ENCODE measurements at regions not wholly inside any gene's neighbourhood (a gene's known extent, or its start where the extent isn't known, plus 50 kb on each side); places are given as distances from the start of the nearest gene placed in this dataset.

DNA sequence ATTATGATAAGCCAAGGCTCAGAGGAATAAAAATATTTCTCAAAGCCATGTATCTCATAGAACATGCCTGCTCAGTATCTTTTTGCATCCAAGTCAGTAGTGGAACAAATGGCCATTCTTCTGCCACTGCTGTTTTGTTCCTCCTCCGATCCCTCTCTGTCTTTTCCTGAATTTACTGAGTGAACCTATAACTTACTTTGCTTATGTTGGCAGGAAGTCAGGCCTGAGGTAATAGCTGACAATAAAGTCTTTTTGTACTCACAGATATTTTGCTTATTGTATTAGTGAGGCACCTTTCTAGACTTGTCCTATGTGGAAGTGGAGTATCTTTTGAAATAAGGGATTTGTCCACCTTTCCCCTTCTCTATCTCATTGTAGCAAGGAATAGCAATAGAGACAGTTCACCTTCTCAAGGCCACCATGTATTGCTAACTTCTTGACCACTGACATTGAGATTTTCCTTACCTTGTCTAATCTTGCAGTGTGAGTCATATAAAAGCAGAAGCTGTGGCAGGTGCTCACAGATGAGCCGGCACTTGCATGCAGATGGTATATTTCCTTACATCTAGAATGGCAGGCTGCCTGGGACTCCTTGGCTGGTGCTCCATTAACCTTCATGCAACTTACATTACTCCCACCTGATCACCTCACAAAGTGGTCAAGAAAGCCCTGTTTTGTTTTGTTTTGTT, 68.2 kb downstream of the AGTR2 start:
- TF ChIP-seq, protein P1, sequence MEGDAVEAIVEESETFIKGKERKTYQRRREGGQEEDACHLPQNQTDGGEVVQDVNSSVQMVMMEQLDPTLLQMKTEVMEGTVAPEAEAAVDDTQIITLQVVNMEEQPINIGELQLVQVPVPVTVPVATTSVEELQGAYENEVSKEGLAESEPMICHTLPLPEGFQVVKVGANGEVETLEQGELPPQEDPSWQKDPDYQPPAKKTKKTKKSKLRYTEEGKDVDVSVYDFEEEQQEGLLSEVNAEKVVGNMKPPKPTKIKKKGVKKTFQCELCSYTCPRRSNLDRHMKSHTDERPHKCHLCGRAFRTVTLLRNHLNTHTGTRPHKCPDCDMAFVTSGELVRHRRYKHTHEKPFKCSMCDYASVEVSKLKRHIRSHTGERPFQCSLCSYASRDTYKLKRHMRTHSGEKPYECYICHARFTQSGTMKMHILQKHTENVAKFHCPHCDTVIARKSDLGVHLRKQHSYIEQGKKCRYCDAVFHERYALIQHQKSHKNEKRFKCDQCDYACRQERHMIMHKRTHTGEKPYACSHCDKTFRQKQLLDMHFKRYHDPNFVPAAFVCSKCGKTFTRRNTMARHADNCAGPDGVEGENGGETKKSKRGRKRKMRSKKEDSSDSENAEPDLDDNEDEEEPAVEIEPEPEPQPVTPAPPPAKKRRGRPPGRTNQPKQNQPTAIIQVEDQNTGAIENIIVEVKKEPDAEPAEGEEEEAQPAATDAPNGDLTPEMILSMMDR (IDR thresholded peaks at IDR 0.05 in 8 of 11, conservative IDR thresholded peaks at IDR 0.05 in 3 of 11) = no peak
- TF ChIP-seq POLR2AphosphoS5 (IDR thresholded peaks at IDR 0.05) = no peak
